AG09309 (cell line): ENCODE measurements at regions not wholly inside any gene's neighbourhood (a gene's known extent, or its start where the extent isn't known, plus 50 kb on each side); places are given as distances from the start of the nearest gene placed in this dataset.
"Not testable (repeated sequence)": the region's sequence is repeated elsewhere in the genome, so short reads cannot be mapped to it uniquely, and the experiment has no call there.

Source experiments
- DNase-seq: peaks from one replicate; pipeline ENCODE4 v3.0.0-alpha.2; 2010; ENCODE audit warnings: low read depth
- H3K4me3 ChIP-seq: 2 replicates; pipeline ENCODE4 v1.5.1; 2011; ENCODE audit warnings: mild to moderate bottlenecking, low read depth, low read length, moderate library complexity; ENCODE audit not compliant: control insufficient read depth
- TF ChIP-seq, protein P1 (sequence below): IDR thresholded peaks from 2 replicates; pipeline ENCODE4 v1.5.1; 2011; ENCODE audit warnings: mild to moderate bottlenecking, low read depth, low read length, inconsistent platforms; ENCODE audit not compliant: insufficient read depth, control insufficient read depth; ENCODE audit errors: missing control alignments

DNA sequence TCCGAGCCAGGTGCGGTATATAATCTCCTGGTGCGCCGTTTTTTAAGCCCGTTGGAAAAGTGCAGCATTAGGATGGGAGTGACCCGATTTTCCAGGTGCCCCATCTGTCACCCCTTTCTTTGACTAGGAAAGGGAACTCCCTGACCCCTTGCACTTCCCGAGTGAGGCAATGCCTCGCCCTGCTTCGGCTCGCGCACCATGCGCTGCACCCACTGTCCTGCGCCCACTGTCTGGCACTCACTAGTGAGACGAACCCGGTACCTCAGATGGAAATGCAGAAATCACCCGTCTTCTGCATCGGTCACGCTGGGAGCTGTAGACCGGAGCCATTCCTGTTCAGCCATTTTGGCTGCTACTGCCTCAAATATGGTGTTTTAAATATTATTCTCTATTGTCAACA, 198.0 kb downstream of the MEIS1 start:
- not testable (repeated sequence) for H3K4me3 ChIP-seq, DNase-seq

GRCh38 chr2:66633631-66634030, 198.7 kb downstream of the MEIS1 start:
- no peak overlapping the region for H3K4me3 ChIP-seq
- TF ChIP-seq, protein P1, sequence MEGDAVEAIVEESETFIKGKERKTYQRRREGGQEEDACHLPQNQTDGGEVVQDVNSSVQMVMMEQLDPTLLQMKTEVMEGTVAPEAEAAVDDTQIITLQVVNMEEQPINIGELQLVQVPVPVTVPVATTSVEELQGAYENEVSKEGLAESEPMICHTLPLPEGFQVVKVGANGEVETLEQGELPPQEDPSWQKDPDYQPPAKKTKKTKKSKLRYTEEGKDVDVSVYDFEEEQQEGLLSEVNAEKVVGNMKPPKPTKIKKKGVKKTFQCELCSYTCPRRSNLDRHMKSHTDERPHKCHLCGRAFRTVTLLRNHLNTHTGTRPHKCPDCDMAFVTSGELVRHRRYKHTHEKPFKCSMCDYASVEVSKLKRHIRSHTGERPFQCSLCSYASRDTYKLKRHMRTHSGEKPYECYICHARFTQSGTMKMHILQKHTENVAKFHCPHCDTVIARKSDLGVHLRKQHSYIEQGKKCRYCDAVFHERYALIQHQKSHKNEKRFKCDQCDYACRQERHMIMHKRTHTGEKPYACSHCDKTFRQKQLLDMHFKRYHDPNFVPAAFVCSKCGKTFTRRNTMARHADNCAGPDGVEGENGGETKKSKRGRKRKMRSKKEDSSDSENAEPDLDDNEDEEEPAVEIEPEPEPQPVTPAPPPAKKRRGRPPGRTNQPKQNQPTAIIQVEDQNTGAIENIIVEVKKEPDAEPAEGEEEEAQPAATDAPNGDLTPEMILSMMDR = no peak
- no peak for DNase-seq

- DNase-seq = no peak
- TF ChIP-seq, protein P1 = no peak
- H3K4me3 ChIP-seq = no peak overlapping the region
Measured at GRCh38 chr2:66634784-66635183, 199.9 kb downstream of the MEIS1 start.

DNA sequence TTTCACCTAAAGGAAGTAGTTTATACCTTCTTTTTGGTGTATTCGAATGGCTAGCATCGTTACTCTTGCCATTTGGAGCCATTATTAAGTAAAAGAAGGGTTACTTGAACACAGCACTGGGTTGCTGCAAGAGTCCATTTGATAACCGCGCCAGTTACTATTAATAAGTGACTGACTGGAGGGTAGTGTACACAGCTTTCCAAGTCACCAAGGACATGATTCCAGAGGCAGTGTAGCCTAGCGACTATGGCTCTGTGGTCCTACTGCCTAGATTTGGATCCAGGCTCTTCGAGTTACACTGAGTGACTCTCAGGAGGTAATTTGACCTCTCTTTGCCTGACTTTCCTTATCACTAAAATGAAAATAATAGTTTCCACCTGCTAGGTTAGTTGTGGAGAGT, 206.8 kb downstream of the MEIS1 start:
- TF ChIP-seq, protein P1 = no peak
- DNase-seq = no peak
- no peak overlapping the region for H3K4me3 ChIP-seq

GRCh38 chr2:66648081-66648480, 213.2 kb downstream of the MEIS1 start:
- not testable (repeated sequence) for H3K4me3 ChIP-seq, DNase-seq

GRCh38 chr2:66649006-66649405, 214.1 kb downstream of the MEIS1 start:
- TF ChIP-seq, protein P1 = no peak
- H3K4me3 ChIP-seq = no peak overlapping the region
- DNase-seq = no peak

DNA sequence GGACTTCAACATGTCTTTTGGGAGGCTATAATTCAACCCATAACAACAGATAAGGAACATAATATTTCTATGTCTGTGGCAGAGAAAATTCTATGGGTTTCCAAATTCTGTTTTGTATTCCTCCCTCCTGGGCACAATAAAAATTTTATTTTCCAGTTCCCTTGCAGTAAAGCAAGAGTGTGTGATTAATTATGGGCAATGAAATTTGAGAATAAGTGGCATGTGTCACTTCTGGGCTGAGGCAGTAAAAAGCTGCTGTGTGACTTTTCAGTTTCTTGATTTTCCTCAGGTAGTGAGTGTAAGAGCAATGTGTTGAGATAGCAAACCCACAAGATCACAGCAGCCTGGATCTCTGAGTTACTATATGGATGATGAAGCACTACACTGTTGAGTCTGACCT, 216.4 kb downstream of the MEIS1 start:
- H3K4me3 ChIP-seq = no peak overlapping the region
- TF ChIP-seq, protein P1 = no peak
- DNase-seq = no peak

GRCh38 chr2:66660804-66661203, 225.9 kb downstream of the MEIS1 start:
- TF ChIP-seq, protein P1 = no peak
- no peak for DNase-seq
- no peak overlapping the region for H3K4me3 ChIP-seq
